Hepatocyte (in vitro differentiated cells): ENCODE measurements at regions not wholly inside any gene's neighbourhood (a gene's known extent, or its start where the extent isn't known, plus 50 kb on each side); places are given as distances from the start of the nearest gene placed in this dataset.

Experiments
- CTCF ChIP-seq: fragments of 200-600 bp; sonication (generic); IDR thresholded peaks from 2 replicates; pipeline ENCODE4 v1.5.1; 2016; ENCODE audit warnings: antibody characterized with exemption, mild to moderate bottlenecking; ENCODE audit not compliant: poor library complexity
- EZH2 ChIP-seq: fragments of 200-600 bp; sonication (generic); IDR thresholded peaks from 2 replicates; pipeline ENCODE4 v1.6.1; 2016; ENCODE audit warnings: antibody characterized with exemption, mild to moderate bottlenecking, borderline replicate concordance
- EZH2phosphoT487 ChIP-seq: fragments of 200-600 bp; sonication (generic); IDR thresholded peaks from one replicate; pipeline ENCODE4 v1.6.1; 2018; ENCODE audit warnings: antibody characterized with exemption, mild to moderate bottlenecking, low read depth, moderate library complexity; ENCODE audit not compliant: unreplicated experiment, severe bottlenecking

- TF ChIP-seq CTCF (no peak), EZH2 (no peak), EZH2phosphoT487 (no peak)
Measured at GRCh38 chr1:4877426-4877825, 223.0 kb downstream of the AJAP1 start.
